ENCODE measurements at regions not wholly inside any gene's neighbourhood (a gene's known extent, or its start where the extent isn't known, plus 50 kb on each side); places are given as distances from the start of the nearest gene placed in this dataset.

DNA sequence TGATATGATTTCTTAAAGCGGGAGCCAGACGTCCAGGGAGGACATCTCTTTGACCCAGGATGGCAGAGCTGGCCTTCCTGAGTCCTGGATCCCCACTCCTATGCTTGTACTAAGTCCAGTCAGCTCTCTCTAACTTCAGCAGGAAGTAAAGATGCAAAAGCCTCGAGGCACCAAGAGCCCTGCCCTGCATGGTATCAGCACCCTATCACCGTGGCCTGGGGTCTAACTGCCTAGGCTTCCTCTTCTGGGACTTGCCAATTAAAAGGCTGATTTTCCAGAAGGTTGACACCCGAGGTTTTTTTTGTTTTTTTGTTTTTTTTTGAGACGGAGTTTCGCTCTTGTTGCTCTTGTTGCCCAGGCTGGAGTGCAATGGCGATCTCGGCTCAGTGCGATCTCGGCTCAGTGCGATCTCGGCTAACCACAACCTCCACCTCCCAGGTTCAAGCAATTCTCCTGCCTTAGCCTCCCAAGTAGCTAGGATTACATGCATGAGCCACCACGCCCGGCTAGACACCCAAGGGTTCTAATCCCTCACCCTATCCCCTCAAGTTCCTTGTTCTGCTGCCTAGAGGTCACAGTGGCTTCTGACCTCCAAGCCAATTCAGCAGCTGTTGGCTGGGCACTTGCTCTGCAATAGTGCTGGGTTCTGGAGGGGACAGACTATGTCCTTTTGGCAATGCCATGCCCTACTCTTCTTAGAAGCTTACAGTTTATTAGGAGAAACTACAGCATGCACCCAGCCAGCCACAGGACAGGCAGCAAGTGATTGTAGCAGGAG is 50.6 kb upstream of the FTH1 start:
- Histone ChIP-seq H4K20me1 (ENCODE audit: insufficient read depth) (no peaks in the 10 kb centered on the region), H3K27ac (ENCODE audit: low read depth in 2 of 2, low read length in 1 of 2) (no peak overlapping the region), H3K9ac (no peak overlapping the region), H3K4me2 (no peak overlapping the region), H3F3A (replicated peaks; ENCODE audit: insufficient read depth) (no peaks in the 10 kb centered on the region), H3K9me2 (no peaks in the 10 kb centered on the region), H3K9me3 (no peaks in the 10 kb centered on the region), H2AFZ (ENCODE audit: low read depth) (no peak overlapping the region), H3K27me3 (ENCODE audit: insufficient read depth) (no peaks in the 10 kb centered on the region), H3K4me1 (ENCODE audit: control insufficient read depth in 1 of 2, insufficient read depth in 2 of 2, low read depth in 1 of 2, low read length in 1 of 2) (no peaks in the 10 kb centered on the region), H3K79me2 (ENCODE audit: insufficient read depth) (no peaks in the 10 kb centered on the region), H3K4me3 (ENCODE audit: low read depth in 2 of 2, low read length in 1 of 2) (no peak overlapping the region), H3K36me3 (replicated peaks in 1 of 2; ENCODE audit: control insufficient read depth in 1 of 2, insufficient read depth in 2 of 2, low read length in 1 of 2) (no peaks in the 10 kb centered on the region)
- CTCF ChIA-PET: interaction anchor here (0.9 to 1.1 kb wide), 2 partner anchors 24 to 90 kb away, joined by 3 read pairs; no protein-coding TSS in a partner anchor
- POLR2A ChIA-PET: no interaction called here
- no peak for DNase-seq
- TF ChIP-seq RXRA (IDR thresholded peaks at IDR 0.05; ENCODE audit: borderline replicate concordance, low read depth) (no peak), FOXM1 (IDR thresholded peaks at IDR 0.05; ENCODE audit: low read depth) (no peak), ELF1 (IDR thresholded peaks at IDR 0.05) (no peak), SMC3 (IDR thresholded peaks at IDR 0.05; ENCODE audit: low read depth, low read length) (no peak), RAD21 (IDR thresholded peaks at IDR 0.05; ENCODE audit: low read length) (no peak), FOSL2 (IDR thresholded peaks at IDR 0.05; ENCODE audit: borderline replicate concordance, low read depth) (no peak), MEF2A (IDR thresholded peaks at IDR 0.05; ENCODE audit: borderline replicate concordance, low read depth) (no peak), USF1 (IDR thresholded peaks at IDR 0.05; ENCODE audit: borderline replicate concordance, low read depth) (no peak), CHD2 (IDR thresholded peaks at IDR 0.05; ENCODE audit: low read length, partially characterized antibody) (no peak), SIN3A (IDR thresholded peaks at IDR 0.05; ENCODE audit: borderline replicate concordance, low read depth, low read length) (no peak), PBX3 (IDR thresholded peaks at IDR 0.05) (no peak), NRF1 (IDR thresholded peaks at IDR 0.05; ENCODE audit: low read depth, low read length) (no peak), NFIC (IDR thresholded peaks at IDR 0.05; ENCODE audit: borderline replicate concordance) (no peak)
- TF ChIP-seq, protein P1, sequence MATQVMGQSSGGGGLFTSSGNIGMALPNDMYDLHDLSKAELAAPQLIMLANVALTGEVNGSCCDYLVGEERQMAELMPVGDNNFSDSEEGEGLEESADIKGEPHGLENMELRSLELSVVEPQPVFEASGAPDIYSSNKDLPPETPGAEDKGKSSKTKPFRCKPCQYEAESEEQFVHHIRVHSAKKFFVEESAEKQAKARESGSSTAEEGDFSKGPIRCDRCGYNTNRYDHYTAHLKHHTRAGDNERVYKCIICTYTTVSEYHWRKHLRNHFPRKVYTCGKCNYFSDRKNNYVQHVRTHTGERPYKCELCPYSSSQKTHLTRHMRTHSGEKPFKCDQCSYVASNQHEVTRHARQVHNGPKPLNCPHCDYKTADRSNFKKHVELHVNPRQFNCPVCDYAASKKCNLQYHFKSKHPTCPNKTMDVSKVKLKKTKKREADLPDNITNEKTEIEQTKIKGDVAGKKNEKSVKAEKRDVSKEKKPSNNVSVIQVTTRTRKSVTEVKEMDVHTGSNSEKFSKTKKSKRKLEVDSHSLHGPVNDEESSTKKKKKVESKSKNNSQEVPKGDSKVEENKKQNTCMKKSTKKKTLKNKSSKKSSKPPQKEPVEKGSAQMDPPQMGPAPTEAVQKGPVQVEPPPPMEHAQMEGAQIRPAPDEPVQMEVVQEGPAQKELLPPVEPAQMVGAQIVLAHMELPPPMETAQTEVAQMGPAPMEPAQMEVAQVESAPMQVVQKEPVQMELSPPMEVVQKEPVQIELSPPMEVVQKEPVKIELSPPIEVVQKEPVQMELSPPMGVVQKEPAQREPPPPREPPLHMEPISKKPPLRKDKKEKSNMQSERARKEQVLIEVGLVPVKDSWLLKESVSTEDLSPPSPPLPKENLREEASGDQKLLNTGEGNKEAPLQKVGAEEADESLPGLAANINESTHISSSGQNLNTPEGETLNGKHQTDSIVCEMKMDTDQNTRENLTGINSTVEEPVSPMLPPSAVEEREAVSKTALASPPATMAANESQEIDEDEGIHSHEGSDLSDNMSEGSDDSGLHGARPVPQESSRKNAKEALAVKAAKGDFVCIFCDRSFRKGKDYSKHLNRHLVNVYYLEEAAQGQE (IDR thresholded peaks at IDR 0.05; ENCODE audit: low read depth, low read length): no peak
- 78% methylated on average over 15 of the region's 15 CpGs for WGBS (ENCODE audit: low lambda C conversion rate)

Small RNA genes in the stretch of these regions (small RNA-seq; reads per million reads assigned to genes)
- gene AP003733.2: 0 reads per million in 7 experiments

Measured in SK-N-SH (cell line).